CD4-positive, alpha-beta T cell treated with Interleukin-12 subunit alpha and Interleukin-12 subunit beta, for 1 hour (primary cell): ENCODE measurements at regions not wholly inside any gene's neighbourhood (a gene's known extent, or its start where the extent isn't known, plus 50 kb on each side); places are given as distances from the start of the nearest gene placed in this dataset.
"Not testable (repeated sequence)": the region's sequence is repeated elsewhere in the genome, so short reads cannot be mapped to it uniquely, and the experiment has no call there.

ENCODE experiments used
- DNase-seq: peaks from one replicate; pipeline ENCODE4 v3.0.0-alpha.2; 2020

GRCh38 chr7:146057958-146058357, 58.6 kb upstream of the CNTNAP2 start:
- DNase-seq = no peak

- no peak for DNase-seq
Observed at GRCh38 chr7:146054909-146055308, 61.7 kb upstream of the CNTNAP2 start.

GRCh38 chr7:146053492-146053891, 63.1 kb upstream of the CNTNAP2 start:
- DNase-seq = no peak

- DNase-seq = not testable (repeated sequence)
Observed at GRCh38 chr7:146043310-146043709, 73.3 kb upstream of the CNTNAP2 start.

- no peak for DNase-seq
Observed at GRCh38 chr7:146028251-146028750, 88.3 kb upstream of the CNTNAP2 start.

GRCh38 chr7:146027243-146027642, 89.4 kb upstream of the CNTNAP2 start:
- DNase-seq = no peak

- no peak for DNase-seq
Observed at GRCh38 chr7:146022776-146023175, 93.8 kb upstream of the CNTNAP2 start.

GRCh38 chr7:146019041-146020004, 97.3 kb upstream of the CNTNAP2 start:
- DNase-seq = not testable (repeated sequence)

GRCh38 chr7:146017366-146017765, 99.2 kb upstream of the CNTNAP2 start:
- not testable (repeated sequence) for DNase-seq

- not testable (repeated sequence) for DNase-seq
Observed at GRCh38 chr7:146014154-146014553, 102.4 kb upstream of the CNTNAP2 start.

- DNase-seq = no peak
Observed at GRCh38 chr7:146008293-146008692, 108.3 kb upstream of the CNTNAP2 start.

GRCh38 chr7:146004805-146005204, 111.8 kb upstream of the CNTNAP2 start:
- no peak for DNase-seq

GRCh38 chr7:146002431-146003078, 114.0 kb upstream of the CNTNAP2 start:
- DNase-seq = no peak

GRCh38 chr7:146002008-146002407, 114.6 kb upstream of the CNTNAP2 start:
- no peak for DNase-seq

GRCh38 chr7:146000882-146001281, 115.7 kb upstream of the CNTNAP2 start:
- DNase-seq = no peak

- DNase-seq = no peak
Observed at GRCh38 chr7:145989469-145989868, 127.1 kb upstream of the CNTNAP2 start.

- no peak for DNase-seq
Observed at GRCh38 chr7:145986248-145986874, 130.2 kb upstream of the CNTNAP2 start.

- DNase-seq = no peak
Observed at GRCh38 chr7:145978769-145979168, 137.8 kb upstream of the CNTNAP2 start.

GRCh38 chr7:145959981-145960380, 156.6 kb upstream of the CNTNAP2 start:
- DNase-seq = no peak

- DNase-seq = no peak
Observed at GRCh38 chr7:145957160-145957890, 159.3 kb upstream of the CNTNAP2 start.

GRCh38 chr7:145951566-145951965, 165.0 kb upstream of the CNTNAP2 start:
- DNase-seq = no peak

GRCh38 chr7:145928937-145929336, 187.7 kb upstream of the CNTNAP2 start:
- no peak for DNase-seq

GRCh38 chr7:145919712-145920111, 196.9 kb upstream of the CNTNAP2 start:
- no peak for DNase-seq
